ENCODE measurements at regions not wholly inside any gene's neighbourhood (a gene's known extent, or its start where the extent isn't known, plus 50 kb on each side); places are given as distances from the start of the nearest gene placed in this dataset.

- no CpG with 5 or more reads among the region's 8 CpGs for WGBS (ENCODE audit: extremely low coverage, insufficient read length, low lambda C conversion rate)
- H3K4me2 ChIP-seq (ENCODE audit: insufficient read depth, insufficient read length, low read length): no peak overlapping the region
- H3K23ac ChIP-seq (ENCODE audit: insufficient read length, low read depth, low read length): no peak overlapping the region
- H3K9me3 ChIP-seq (ENCODE audit: control insufficient read depth, low read depth, low read length): no peaks in the 10 kb centered on the region
- H4K8ac ChIP-seq (replicated peaks; ENCODE audit: insufficient read length, low read depth, low read length): no peak overlapping the region
- Mint-ChIP-seq H3K36me3 (ENCODE audit: insufficient read depth in 1 of 3, low read depth in 3 of 3) (no peaks in the 10 kb centered on the region; a peak in 1 of 7 replicates), H3K4me3 (no peak overlapping the region), H3K27ac (no peak overlapping the region), H3K27me3 (ENCODE audit: low read depth) (no peaks in the 10 kb centered on the region), H3K9me3 (peaks cover 0 to 7% of the 10 kb centered on the region in 2 experiments; a peak in 2 of 5 replicates), H3K4me1 (peaks cover 4 to 11% of the 10 kb centered on the region in 2 experiments)
- H3K79me2 ChIP-seq (ENCODE audit: insufficient read depth, low read length): no peaks in the 10 kb centered on the region
- no peak overlapping the region for H3K14ac ChIP-seq (ENCODE audit: insufficient read depth, low read length)
- no peaks in the 10 kb centered on the region for H3K23me2 ChIP-seq (ENCODE audit: insufficient read length, low read depth, low read length, poor library complexity, severe bottlenecking)
- H2AFZ ChIP-seq (ENCODE audit: low read length): no peak overlapping the region
- H3K9ac ChIP-seq (ENCODE audit: extremely low read depth, insufficient read length, low read length): no peak overlapping the region
- TF ChIP-seq CTCF (conservative IDR thresholded peaks at IDR 0.05): no peak
- no peak overlapping the region for H2AK5ac ChIP-seq (ENCODE audit: insufficient read length, low read length)
- H4K5ac ChIP-seq (ENCODE audit: insufficient read length, low read depth, low read length): no peak overlapping the region
- H3T11ph ChIP-seq (ENCODE audit: low read length): no peak overlapping the region
- H4K91ac ChIP-seq (ENCODE audit: insufficient read length, low read depth, low read length): no peak overlapping the region
- no peak overlapping the region for H2BK15ac ChIP-seq (ENCODE audit: low read depth, low read length)
- H3K56ac ChIP-seq (ENCODE audit: insufficient read length, low read depth, low read length): no peak overlapping the region
- H3K4ac ChIP-seq (ENCODE audit: low read depth, low read length): no peak overlapping the region
- H3K27ac ChIP-seq (ENCODE audit: insufficient read length, low read depth, low read length): no peak overlapping the region
- no peak overlapping the region for H2BK5ac ChIP-seq (ENCODE audit: insufficient read length, low read length)
- no peak for DNase-seq
- no peaks in the 10 kb centered on the region for H3K79me1 ChIP-seq (ENCODE audit: insufficient read depth, low read depth, low read length, poor library complexity, severe bottlenecking)
- H3K4me1 ChIP-seq (ENCODE audit: insufficient read depth, low read length): no peaks in the 10 kb centered on the region
- no peak overlapping the region for H2BK120ac ChIP-seq (ENCODE audit: low read depth, low read length, poor library complexity, severe bottlenecking)
- no peak overlapping the region for H2BK12ac ChIP-seq (ENCODE audit: insufficient read length, low read depth, low read length)
- no peak overlapping the region for H2BK20ac ChIP-seq (ENCODE audit: low read depth, low read length, poor library complexity, severe bottlenecking)
- H3K27me3 ChIP-seq (ENCODE audit: insufficient read depth, low read length): no peaks in the 10 kb centered on the region
- H4K20me1 ChIP-seq (ENCODE audit: control insufficient read depth, insufficient read depth, insufficient read length): no peaks in the 10 kb centered on the region
- H3K18ac ChIP-seq (ENCODE audit: insufficient read length, low read depth, low read length): no peak overlapping the region
Measured at GRCh38 chr12:108432423-108433121, 82.5 kb upstream of the FICD start.
